ENCODE measurements at regions not wholly inside any gene's neighbourhood (a gene's known extent, or its start where the extent isn't known, plus 50 kb on each side); places are given as distances from the start of the nearest gene placed in this dataset.

- TF ChIP-seq, protein P1, sequence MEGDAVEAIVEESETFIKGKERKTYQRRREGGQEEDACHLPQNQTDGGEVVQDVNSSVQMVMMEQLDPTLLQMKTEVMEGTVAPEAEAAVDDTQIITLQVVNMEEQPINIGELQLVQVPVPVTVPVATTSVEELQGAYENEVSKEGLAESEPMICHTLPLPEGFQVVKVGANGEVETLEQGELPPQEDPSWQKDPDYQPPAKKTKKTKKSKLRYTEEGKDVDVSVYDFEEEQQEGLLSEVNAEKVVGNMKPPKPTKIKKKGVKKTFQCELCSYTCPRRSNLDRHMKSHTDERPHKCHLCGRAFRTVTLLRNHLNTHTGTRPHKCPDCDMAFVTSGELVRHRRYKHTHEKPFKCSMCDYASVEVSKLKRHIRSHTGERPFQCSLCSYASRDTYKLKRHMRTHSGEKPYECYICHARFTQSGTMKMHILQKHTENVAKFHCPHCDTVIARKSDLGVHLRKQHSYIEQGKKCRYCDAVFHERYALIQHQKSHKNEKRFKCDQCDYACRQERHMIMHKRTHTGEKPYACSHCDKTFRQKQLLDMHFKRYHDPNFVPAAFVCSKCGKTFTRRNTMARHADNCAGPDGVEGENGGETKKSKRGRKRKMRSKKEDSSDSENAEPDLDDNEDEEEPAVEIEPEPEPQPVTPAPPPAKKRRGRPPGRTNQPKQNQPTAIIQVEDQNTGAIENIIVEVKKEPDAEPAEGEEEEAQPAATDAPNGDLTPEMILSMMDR (IDR thresholded peaks at IDR 0.05), result no peak
- TF ChIP-seq EP300 (IDR thresholded peaks at IDR 0.05) (no peak), POLR2A (IDR thresholded peaks at IDR 0.05) (no peak)
Observed at GRCh38 chr6:154926366-154926765, 68.7 kb upstream of the TIAM2 start.

Measured in suprapubic skin (tissue), 3 donors.